ENCODE measurements at regions not wholly inside any gene's neighbourhood (a gene's known extent, or its start where the extent isn't known, plus 50 kb on each side); places are given as distances from the start of the nearest gene placed in this dataset.
"Not testable (repeated sequence)": the region's sequence is repeated elsewhere in the genome, so short reads cannot be mapped to it uniquely, and the experiment has no call there.

DNA sequence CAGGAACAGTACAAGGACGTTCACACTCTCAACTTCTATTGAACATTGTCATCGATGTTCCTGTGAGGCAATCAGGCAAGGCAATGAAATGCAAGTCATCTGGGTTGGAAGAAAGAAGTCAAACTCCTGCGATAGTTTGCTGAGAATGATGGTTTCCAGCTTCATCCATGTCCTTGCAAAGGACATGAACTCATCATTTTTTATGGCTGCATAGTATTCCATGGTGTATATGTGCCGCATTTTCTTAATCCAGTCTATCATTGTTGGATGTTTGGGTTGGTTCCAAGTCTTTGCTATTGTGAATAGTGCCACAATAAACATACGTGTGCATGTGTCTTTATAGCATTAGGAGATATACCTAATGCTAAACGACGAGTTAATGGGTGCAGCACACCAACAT is 180.0 kb downstream of the RTP5 start:
- DNase-seq = not testable (repeated sequence)

DNA sequence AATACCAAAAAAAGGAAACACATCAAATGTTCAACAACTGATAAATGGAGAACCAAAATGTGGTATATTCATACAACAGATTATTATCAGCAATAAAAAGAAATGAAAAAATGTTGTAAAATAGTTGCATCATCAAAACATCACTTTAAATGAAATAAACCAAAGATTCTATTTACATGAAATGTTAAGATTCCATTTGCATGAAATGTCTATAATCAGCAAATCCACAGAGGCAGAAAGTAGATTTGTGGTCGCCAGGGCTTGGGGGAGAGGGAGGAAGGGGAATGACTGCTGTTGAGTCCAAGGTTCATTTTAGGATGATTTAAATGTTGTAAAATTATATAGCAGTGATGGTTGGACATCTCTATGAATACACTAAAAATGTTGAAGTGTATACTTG is 181.9 kb downstream of the RTP5 start:
- no peak for DNase-seq

DNA sequence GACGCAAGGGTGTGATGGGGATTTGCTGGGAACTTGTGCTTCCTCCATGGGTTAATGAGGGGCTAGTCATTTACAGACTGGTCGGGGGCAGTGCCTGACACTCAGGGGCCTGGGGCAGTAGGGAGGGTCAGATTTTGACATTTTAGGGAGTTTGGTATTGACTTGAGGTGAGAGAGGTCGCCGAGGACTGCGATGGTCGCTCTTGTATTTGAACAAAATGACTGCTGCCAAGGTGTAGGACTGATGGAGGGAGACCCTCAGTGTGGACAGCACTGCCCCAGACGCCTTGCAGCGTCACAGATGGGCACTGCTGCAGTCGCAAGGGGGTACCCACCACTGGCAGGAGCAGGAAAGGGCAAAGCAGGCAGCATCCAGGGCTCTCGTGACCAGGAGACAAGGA is 182.9 kb downstream of the RTP5 start:
- DNase-seq = no peak

DNA sequence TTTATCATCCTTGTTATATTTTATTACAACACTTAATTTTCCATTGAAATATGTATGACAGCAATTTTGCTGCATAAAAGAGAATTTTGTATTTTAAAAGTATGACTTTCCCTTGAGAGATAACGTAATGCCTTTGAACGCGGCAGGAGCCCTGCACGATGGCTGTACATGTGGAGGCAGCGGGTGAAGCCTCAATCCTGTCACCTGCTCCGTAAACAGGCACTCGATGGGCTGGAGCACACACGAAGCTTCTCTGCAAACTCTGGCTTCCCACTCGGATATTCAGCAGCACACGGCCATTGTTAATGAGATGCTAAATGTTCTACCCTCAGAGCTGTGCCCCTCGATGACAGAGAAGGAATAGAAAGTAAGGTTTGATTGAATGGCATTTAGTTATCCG is 184.4 kb downstream of the RTP5 start:
- DNase-seq = no peak

DNA sequence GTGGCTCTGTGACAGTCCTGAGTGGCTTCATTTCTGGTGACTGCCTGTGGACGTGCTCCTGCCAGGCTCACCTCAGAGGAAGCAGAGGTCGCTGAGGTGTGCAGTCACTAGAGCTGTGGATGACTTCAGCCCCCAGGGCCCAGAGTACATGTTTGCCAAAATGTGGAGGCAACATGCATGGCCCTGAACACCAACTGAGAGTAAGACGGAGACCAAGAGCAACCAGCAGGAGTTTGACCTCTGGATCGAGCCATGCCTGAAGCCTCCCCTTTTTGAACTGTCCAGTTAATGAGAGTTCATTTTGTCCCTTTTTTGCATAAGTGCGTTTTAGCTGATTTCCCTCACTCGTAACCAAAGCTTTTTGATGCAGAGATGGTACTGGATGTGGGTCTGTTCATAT is 184.9 kb downstream of the RTP5 start:
- DNase-seq = no peak

DNA sequence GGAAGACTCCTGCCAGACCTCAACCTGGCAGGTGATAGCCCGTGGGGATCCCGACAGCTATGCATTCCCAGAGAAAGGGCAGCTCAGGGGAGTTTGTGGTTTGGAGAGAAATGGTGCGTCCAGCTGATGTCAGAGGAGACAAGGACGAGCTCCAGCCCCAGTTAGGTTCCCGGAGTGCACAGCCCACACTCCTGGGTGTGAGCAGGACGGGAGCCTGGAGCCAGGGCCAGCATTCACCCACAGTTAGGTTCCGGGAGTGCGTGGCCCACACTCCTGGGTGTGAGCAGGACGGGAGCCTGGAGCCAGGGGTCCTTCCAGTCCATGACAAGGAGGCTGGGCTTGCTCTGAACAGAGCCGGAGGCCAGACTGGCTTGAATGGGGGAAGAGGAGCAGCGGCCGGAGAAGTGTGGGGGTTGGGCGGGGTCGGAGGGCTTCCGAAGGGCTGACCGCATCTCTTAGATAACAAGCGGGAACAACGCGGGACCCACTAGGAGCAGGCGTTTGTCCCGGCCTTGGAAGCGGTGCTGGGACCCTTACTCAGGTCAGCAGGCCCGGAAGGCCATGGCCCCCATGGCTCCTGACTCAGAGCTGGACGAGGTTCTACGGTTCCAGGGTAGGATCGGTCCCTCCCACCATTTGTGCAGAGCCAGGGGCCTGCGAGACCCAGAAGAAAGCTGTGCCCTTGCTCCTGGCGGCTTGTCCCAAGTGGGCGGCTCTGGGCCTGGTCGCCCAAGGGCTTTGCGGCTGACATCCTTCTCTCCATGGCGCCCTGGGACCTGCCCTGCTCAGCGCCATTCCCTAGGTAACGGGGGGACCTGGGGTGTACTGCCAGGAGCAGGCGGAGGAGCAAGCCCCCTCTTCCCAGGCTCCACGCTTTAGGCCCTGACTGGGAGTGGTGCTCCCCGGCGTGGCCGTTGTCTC is 185.6 kb downstream of the RTP5 start:
- no peak for DNase-seq

DNA sequence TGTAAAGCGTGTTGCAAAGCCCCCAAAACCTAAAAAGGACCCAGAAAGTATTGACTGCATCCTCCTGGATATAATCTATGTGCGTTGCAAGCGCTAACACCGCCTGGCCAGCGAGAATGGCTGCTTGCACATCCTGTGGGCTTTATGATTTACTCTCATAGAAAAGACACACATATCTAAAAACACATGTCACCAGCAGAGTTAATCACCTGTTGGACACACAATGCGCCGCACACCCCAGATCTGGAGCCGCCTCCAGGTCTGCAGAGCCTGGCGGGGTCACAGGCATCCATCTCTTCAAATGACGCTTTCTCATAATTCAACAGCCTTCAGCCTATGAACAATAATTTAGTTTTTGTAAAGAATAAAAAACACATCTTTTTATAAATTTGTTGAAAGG is 186.5 kb downstream of the RTP5 start:
- no peak for DNase-seq

DNA sequence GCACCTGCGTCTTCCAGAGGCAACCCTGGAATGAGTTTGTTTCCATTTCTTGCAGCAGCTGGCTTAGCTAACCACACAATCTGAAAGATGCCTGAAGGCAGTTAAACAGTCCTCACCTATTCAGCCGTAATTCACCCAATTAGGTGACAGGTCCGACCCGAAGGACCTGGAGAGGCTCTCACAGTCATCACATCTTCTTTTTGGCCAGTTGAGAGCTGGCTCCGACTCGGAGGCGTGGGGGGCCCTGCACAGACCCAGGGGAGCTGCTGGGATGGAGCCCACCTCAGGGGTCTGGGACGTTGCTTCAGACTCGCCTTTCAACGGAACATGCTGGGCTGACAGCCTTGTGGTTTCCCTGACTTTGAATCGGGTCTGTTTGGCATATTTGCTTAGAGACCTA is 187.3 kb downstream of the RTP5 start:
- no peak for DNase-seq

DNA sequence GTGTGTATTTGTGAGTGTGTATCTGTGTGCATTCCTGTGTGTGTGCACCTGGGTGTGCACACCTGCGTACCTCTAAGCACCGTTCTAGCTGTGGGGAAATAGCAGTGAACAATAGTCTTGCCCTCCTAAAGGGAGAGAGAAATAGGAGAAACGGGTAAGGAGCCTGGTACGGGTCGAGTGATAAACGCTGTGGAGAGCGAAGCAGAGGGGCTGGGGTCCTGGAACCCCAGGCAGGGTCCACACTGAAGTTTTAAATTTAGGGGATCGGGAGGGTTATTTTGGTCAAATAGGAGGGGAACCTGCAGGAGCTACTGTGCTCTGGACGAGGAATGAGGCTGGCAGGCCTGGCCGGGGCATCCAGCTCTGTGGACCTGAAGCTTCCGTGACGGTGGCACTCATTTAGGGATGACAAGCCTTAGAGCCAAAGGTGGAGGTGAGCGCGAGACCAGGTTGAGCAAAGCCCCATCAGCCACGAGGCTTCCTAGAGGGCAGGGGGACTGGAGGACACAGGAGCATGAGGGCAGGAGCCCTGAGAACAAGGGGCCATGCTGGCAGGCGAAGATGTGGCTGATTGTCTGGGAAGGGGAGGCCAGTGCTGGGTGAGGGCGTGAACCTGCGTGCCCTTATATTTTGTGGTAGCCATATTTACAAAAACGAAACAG is 188.0 kb downstream of the RTP5 start:
- DNase-seq = no peak

DNA sequence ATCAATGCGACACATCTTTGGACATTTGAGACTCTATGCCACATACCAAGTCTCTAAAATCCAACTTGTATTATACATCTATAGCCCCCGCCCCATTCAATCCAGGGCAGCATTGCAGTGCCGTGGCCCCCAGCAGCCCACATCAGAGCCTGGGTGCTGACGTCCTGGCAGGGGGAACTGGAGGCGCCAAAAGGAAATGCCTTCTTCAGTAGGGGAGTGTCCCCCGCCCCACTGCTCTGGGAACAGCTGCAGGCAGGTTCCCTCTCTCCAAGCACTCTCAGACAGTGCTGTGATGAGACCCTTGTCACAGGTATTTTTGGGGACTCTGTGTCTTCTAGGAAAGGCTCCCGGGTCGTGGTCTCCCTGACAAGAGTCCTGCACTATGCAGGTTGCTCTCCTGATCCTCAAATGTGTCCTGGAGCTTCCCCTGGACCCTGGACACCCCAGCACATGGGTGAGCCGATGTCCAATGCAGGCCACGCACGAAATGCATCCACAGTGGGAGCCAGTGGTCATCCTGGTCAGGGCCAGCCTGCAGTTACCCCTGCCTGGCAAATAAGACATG is 188.7 kb downstream of the RTP5 start:
- DNase-seq = no peak

DNA sequence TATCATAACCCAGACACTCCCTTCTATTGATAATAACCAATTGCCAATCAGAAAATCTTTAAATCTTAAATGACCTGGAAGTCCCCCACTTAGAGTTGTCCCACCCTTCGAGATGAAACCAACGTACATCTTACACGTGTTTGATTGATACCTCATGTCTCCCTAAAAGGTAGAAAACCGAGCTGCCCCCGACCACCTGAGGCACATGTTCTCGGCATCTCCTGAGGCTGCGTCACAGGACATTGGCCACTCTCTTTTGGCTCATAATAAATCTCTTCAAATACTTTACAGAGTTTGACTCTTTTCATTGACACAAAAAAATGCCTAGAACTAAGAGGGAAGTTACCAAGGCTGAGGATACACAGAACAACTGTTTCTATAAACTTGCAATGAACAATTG is 190.0 kb downstream of the RTP5 start:
- no peak for DNase-seq

DNA sequence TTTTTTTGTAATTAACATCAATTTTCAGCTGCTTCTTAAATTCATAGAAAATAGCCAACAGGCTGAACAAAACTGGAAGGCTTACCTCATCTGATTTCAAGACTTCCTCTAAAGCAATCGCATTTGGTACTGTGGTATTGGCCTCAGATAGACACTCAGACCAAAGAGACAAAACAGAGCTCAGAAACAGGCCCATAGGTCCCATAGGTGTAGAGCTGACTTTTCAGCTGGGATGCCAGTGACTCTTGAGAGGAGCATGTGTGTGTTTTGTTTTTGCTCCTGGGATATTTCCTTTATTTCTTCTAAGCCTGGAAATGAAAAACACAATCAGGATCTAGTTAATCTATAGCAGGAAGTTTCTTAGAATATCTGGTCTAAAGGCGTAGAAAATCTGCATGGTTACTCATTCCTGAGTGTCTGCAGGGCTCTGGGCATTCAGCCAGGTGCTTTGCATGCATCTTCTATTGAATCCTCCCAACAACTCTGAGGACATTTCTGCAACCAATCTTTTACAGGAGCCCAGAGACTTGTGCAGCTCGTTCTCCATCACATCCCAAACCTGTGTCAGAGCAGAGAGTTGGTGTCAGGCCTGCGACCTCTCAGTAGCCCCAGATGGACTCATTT is 190.8 kb downstream of the RTP5 start:
- no peak for DNase-seq

DNA sequence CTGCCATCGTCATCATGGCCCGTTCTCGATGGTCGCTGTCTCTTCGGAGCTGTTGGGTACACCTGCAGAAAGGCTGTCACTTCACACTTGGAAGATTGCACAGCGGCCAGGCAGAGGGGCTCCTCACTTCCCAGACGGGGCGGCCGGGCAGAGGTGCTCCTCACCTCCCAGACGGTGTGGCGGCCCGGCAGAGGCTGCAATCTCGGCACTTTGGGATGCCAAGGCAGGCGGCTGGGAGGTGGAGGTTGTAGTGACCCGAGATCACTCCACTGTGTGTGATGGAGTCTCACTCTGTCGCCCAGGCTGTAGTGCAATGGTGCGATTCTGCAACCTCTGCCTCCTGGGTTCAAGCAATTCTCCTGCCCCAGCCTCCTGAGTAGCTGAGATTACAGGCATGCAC is 192.4 kb downstream of the RTP5 start:
- DNase-seq = not testable (repeated sequence)

DNA sequence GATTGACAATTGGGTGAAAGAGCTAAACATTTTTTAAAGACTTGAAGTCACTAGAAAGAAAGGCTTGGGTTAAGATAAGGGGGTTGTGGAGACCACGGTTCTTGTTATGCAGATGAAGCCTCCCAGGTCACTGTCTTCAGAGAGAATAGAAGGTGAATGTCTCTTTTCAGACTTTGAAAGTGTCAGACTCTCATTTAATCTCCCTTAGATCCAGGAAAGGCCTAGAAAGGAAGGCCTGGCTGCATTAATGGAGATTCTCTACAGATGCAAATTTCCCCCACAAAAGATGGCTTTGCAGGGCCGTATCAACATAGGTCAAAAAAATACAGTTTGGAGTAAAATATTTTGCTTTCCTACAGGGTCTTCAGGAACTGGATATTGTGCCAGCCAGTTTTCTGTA is 193.9 kb downstream of the RTP5 start:
- DNase-seq = no peak

DNA sequence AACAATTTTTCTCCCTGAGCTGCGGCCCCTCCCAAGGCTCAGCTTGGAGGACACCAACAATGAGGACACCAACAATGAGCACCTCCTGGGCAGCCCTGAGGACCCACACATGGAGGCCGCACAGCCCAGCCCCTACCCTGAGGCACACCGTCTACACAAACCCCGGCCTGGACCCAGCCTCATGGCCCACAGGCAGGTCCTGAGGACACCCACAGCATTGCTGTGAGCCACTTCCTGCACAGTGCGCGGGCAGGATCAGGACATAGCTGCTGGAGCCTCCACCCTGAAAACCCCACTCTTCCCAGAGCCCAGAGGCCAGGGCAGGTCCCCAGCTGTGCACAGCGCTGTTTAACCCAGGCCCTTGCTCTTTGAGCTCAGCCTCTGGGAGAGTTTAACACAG is 194.3 kb downstream of the RTP5 start:
- DNase-seq = no peak

DNA sequence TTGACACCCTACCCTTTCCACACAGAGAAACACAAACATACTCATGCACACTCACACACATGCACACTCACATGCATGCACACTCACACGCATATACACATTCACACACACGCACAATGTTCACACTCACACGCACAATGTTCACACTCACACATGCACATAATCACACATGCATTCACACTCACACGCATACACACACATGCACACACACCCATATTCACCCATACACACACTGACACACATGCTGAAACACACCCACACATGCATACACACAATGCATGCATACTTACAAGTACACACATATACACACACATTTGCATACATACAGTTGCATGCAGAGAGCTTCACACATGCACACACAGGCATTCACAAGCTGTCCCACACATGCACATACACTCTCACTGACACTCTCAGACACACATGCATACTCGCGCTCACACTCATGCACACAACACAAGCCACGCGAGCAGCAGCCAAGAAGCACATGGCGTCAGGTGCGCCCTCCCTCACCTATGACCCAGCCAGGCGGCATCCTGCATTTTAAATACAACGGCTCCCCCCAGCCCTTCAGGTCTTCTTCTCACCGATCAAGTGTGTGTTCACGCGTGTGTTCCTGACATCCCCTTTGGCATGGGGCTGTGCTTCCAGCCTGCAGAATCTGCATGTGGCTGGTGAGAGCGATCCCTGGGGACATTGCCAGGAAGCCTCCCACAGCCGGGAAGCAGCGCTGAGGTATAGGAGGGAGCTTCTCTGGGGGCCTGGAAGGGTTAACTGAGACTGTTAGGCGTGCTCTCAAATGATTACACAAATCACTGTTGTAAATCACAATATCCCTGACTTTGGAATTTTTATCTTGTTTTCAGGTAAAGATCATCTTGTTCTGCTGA is 195.1 kb downstream of the RTP5 start:
- no peak for DNase-seq

DNA sequence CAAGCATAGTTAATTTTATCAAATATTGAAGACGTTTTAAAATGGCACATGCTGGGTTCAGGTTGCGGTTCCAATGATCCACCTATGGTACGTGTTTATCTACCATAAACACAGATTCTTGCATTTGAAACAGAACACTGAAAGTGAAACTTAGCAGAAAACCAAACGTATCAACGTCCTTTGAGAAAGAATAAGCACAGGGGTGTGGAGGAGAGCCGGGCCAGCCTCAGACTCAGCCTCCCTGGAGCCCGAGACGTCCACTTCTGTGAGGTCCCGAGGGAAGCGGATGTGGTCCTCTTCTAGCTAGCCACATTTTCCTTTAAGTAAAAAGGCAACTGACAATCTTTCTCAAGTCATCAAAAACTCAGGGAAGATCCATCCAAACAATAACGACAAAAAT is 195.9 kb downstream of the RTP5 start:
- no peak for DNase-seq

DNA sequence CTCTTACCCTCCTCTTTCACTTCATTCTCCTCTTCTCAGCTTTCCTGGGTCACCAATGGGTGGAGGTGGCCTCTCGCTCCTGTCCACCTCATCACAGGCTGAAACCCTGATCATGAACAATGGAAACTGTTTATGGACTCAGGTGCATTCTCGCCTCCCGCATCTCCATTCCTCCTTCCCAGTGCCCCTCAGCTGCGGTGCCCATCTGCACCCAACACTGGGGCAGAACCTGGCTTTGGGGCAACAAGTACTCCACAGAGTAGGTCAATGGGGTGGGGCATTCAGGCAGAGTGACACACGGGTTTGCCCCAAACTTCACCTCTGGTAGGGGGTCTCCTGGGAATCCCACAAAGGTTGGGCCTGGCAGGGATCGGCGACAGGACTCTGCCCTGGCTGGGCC is 199.5 kb downstream of the RTP5 start:
- DNase-seq = no peak

DNA sequence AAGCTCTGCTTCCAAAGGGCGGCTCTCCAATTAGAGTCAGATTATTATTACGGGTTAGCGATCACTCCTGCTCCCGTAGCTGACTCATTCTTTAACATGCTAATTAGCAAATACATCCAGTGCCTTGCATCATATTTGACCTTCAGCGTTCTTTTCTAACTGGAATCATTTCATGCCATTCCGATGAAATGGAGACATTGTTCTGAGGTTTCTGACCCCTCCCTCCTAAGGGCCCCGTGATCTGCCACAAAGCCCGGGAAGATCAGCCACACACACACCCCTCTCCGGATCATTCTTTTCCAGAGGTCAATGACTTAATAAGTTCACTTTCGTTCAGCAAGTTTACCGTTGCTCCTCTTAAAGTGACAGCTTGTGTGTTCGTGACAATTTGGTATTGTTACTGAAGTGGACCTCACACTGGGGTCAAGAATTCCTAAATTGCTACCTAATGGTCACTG is 200.4 kb downstream of the RTP5 start:
- peak in 4 of 14 donors; percentile 4 to 38 (median 24) for DNase-seq

DNA sequence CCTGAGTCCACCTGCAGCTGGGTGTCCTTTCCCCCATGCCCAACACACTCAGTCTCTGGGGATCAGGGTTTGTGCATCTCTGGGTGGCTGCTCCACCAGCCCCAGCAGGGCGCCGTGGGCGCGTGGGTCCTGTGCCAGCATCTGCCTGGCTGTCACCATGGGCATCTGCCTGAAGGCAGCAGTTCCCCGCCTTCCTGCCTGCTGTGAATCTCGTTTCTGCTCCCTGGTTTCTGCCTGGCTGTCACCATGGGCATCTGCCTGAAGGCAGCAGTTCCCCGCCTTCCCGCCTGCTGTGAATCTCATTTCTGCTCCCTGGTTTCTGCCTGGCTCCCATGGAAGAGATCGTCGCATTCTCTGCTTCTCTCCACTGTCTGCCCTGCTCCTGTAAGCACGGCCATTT is 201.2 kb downstream of the RTP5 start:
- peak in 2 of 14 donors; percentile 16 to 32 for DNase-seq

DNA sequence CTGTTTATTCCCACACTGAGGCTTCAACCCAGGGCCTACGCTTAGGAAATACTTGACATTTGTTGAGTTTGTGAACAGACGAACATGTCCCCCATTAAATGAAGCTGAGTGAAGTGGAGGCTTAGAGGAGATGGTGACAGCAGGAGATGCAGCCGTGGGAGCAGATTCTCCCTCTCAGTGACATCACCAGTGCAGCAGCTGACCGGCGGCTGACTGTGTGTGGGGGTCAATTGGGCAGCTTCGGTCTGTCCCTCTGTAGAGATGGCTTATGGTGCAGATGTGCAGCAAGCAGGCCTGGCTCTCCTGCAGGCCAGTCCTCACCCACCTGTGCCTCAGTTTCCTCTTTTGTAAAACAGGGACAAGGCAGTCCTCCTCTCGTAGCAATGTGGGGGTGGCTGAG is 201.8 kb downstream of the RTP5 start:
- peak in 3 of 14 donors; percentile 9 to 19 (median 17) for DNase-seq

DNA sequence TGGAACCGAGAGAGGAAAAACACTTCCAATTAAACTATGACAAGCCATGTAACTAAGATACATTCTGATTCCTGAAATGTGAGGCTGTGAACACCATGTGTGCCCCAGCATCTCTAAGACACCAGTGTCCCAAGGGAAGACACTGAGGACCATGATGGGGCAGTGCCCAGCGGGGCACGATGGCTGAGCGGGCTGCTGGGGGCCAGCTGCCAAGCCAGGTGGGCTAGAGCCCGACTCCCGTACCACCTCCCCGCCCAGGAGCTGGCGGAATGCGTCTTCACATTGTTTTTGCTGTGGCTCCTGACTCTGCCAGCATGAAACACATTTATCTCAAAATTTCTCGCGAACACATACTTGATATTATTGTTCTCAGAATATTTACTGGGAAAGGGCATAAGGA is 202.4 kb downstream of the RTP5 start:
- not testable (repeated sequence) for DNase-seq

Data from C1 segment of cervical spinal cord (tissue), 14 donors.